ENCODE measurements at regions not wholly inside any gene's neighbourhood (a gene's known extent, or its start where the extent isn't known, plus 50 kb on each side); places are given as distances from the start of the nearest gene placed in this dataset.

- Histone ChIP-seq H3K4me1 (ENCODE audit: control insufficient read depth, low read depth, low read length) (no peaks in the 10 kb centered on the region), H3K56ac (ENCODE audit: low read length) (no peak overlapping the region), H3K79me1 (ENCODE audit: low read length) (no peaks in the 10 kb centered on the region), H3K79me2 (ENCODE audit: control insufficient read depth, insufficient read depth, low read length) (no peaks in the 10 kb centered on the region), H3K36me3 (ENCODE audit: control insufficient read depth, insufficient read depth, low read length) (no peaks in the 10 kb centered on the region), H3K23ac (ENCODE audit: low read length) (no peak overlapping the region), H3K27ac (ENCODE audit: low read depth, low read length) (no peak overlapping the region), H3K27me3 (ENCODE audit: insufficient read depth, low read length, poor library complexity) (no peaks in the 10 kb centered on the region), H3K4me3 (ENCODE audit: low read length) (no peak overlapping the region), H2AK5ac (ENCODE audit: low read length) (no peak overlapping the region), H3K9ac (ENCODE audit: low read length) (no peak overlapping the region), H4K5ac (ENCODE audit: low read length) (no peak overlapping the region), H2BK120ac (ENCODE audit: low read depth, low read length) (no peak overlapping the region), H2BK15ac (replicated peaks; ENCODE audit: low read depth) (no peak overlapping the region), H3K4me2 (ENCODE audit: low read length) (no peak overlapping the region), H3K4ac (ENCODE audit: low read depth, low read length) (no peak overlapping the region), H2BK5ac (ENCODE audit: low read length) (no peak overlapping the region), H4K8ac (ENCODE audit: low read depth, low read length) (no peak overlapping the region), H3K18ac (ENCODE audit: low read length) (no peak overlapping the region)
- WGBS (ENCODE audit: extremely low coverage, insufficient coverage, low lambda C conversion rate), result no CpG with 5 or more reads among the region's 26 CpGs
- DNase-seq, result no peak
Observed at GRCh38 chr2:3114406-3115185, 263.0 kb downstream of the EIPR1 start.

GRCh38 chr2:3113769-3114168 is 263.8 kb downstream of the EIPR1 start:
- no peak overlapping the region for H3K56ac ChIP-seq (ENCODE audit: low read length)
- no peak overlapping the region for H2BK120ac ChIP-seq (ENCODE audit: low read depth, low read length)
- no peaks in the 10 kb centered on the region for H3K4me1 ChIP-seq (ENCODE audit: control insufficient read depth, low read depth, low read length)
- H3K36me3 ChIP-seq (ENCODE audit: control insufficient read depth, insufficient read depth, low read length), result no peaks in the 10 kb centered on the region
- no CpG with 5 or more reads among the region's 6 CpGs for WGBS (ENCODE audit: extremely low coverage, insufficient coverage, low lambda C conversion rate)
- H3K9ac ChIP-seq (ENCODE audit: low read length), result no peak overlapping the region
- no peak overlapping the region for H3K27ac ChIP-seq (ENCODE audit: low read depth, low read length)
- H4K8ac ChIP-seq (ENCODE audit: low read depth, low read length), result no peak overlapping the region
- DNase-seq, result no peak
- no peak overlapping the region for H3K23ac ChIP-seq (ENCODE audit: low read length)
- H3K4ac ChIP-seq (ENCODE audit: low read depth, low read length), result no peak overlapping the region
- H3K4me2 ChIP-seq (ENCODE audit: low read length), result no peak overlapping the region
- H3K4me3 ChIP-seq (ENCODE audit: low read length), result no peak overlapping the region
- no peak overlapping the region for H2BK15ac ChIP-seq (replicated peaks; ENCODE audit: low read depth)
- no peaks in the 10 kb centered on the region for H3K27me3 ChIP-seq (ENCODE audit: insufficient read depth, low read length, poor library complexity)
- H2BK5ac ChIP-seq (ENCODE audit: low read length), result no peak overlapping the region
- H3K79me1 ChIP-seq (ENCODE audit: low read length), result no peaks in the 10 kb centered on the region
- no peak overlapping the region for H3K18ac ChIP-seq (ENCODE audit: low read length)
- no peaks in the 10 kb centered on the region for H3K79me2 ChIP-seq (ENCODE audit: control insufficient read depth, insufficient read depth, low read length)
- H4K5ac ChIP-seq (ENCODE audit: low read length), result no peak overlapping the region
- no peak overlapping the region for H2AK5ac ChIP-seq (ENCODE audit: low read length)

- Histone ChIP-seq H3K36me3 (ENCODE audit: control insufficient read depth, insufficient read depth, low read length) (no peaks in the 10 kb centered on the region), H3K4me2 (ENCODE audit: low read length) (no peak overlapping the region), H3K4me1 (ENCODE audit: control insufficient read depth, low read depth, low read length) (no peaks in the 10 kb centered on the region), H3K56ac (ENCODE audit: low read length) (no peak overlapping the region), H4K5ac (ENCODE audit: low read length) (no peak overlapping the region), H2BK120ac (ENCODE audit: low read depth, low read length) (no peak overlapping the region), H3K79me2 (ENCODE audit: control insufficient read depth, insufficient read depth, low read length) (no peaks in the 10 kb centered on the region), H3K23ac (ENCODE audit: low read length) (no peak overlapping the region), H2AK5ac (ENCODE audit: low read length) (no peak overlapping the region), H3K18ac (ENCODE audit: low read length) (no peak overlapping the region), H3K79me1 (ENCODE audit: low read length) (no peaks in the 10 kb centered on the region), H3K27me3 (ENCODE audit: insufficient read depth, low read length, poor library complexity) (no peaks in the 10 kb centered on the region), H3K27ac (ENCODE audit: low read depth, low read length) (no peak overlapping the region), H3K9ac (ENCODE audit: low read length) (no peak overlapping the region), H3K4ac (ENCODE audit: low read depth, low read length) (no peak overlapping the region), H4K8ac (ENCODE audit: low read depth, low read length) (no peak overlapping the region), H3K4me3 (ENCODE audit: low read length) (no peak overlapping the region), H2BK5ac (ENCODE audit: low read length) (no peak overlapping the region), H2BK15ac (replicated peaks; ENCODE audit: low read depth) (no peak overlapping the region)
- WGBS (ENCODE audit: extremely low coverage, insufficient coverage, low lambda C conversion rate), result no CpG with 5 or more reads among the region's 10 CpGs
- DNase-seq, result no peak
Observed at GRCh38 chr2:3113122-3113521, 264.5 kb downstream of the EIPR1 start.

GRCh38 chr2:3112553-3112952 is 265.1 kb downstream of the EIPR1 start:
- no peak overlapping the region for H2BK120ac ChIP-seq (ENCODE audit: low read depth, low read length)
- H2AK5ac ChIP-seq (ENCODE audit: low read length), result no peak overlapping the region
- no CpG with 5 or more reads among the region's 10 CpGs for WGBS (ENCODE audit: extremely low coverage, insufficient coverage, low lambda C conversion rate)
- H3K23ac ChIP-seq (ENCODE audit: low read length), result no peak overlapping the region
- H4K8ac ChIP-seq (ENCODE audit: low read depth, low read length), result no peak overlapping the region
- H3K4ac ChIP-seq (ENCODE audit: low read depth, low read length), result no peak overlapping the region
- H3K27me3 ChIP-seq (ENCODE audit: insufficient read depth, low read length, poor library complexity), result no peaks in the 10 kb centered on the region
- H3K18ac ChIP-seq (ENCODE audit: low read length), result no peak overlapping the region
- H3K79me1 ChIP-seq (ENCODE audit: low read length), result no peaks in the 10 kb centered on the region
- no peaks in the 10 kb centered on the region for H3K4me1 ChIP-seq (ENCODE audit: control insufficient read depth, low read depth, low read length)
- no peak overlapping the region for H4K5ac ChIP-seq (ENCODE audit: low read length)
- H3K27ac ChIP-seq (ENCODE audit: low read depth, low read length), result no peak overlapping the region
- no peak overlapping the region for H3K9ac ChIP-seq (ENCODE audit: low read length)
- no peak overlapping the region for H3K4me3 ChIP-seq (ENCODE audit: low read length)
- DNase-seq, result no peak
- no peak overlapping the region for H2BK15ac ChIP-seq (replicated peaks; ENCODE audit: low read depth)
- H3K4me2 ChIP-seq (ENCODE audit: low read length), result no peak overlapping the region
- no peak overlapping the region for H2BK5ac ChIP-seq (ENCODE audit: low read length)
- H3K36me3 ChIP-seq (ENCODE audit: control insufficient read depth, insufficient read depth, low read length), result no peaks in the 10 kb centered on the region
- H3K79me2 ChIP-seq (ENCODE audit: control insufficient read depth, insufficient read depth, low read length), result no peaks in the 10 kb centered on the region
- H3K56ac ChIP-seq (ENCODE audit: low read length), result no peak overlapping the region

- Histone ChIP-seq H3K27ac (ENCODE audit: low read depth, low read length) (no peak overlapping the region), H3K79me2 (ENCODE audit: control insufficient read depth, insufficient read depth, low read length) (no peaks in the 10 kb centered on the region), H4K8ac (ENCODE audit: low read depth, low read length) (no peak overlapping the region), H4K5ac (ENCODE audit: low read length) (no peak overlapping the region), H3K4me3 (ENCODE audit: low read length) (no peak overlapping the region), H2BK120ac (ENCODE audit: low read depth, low read length) (no peak overlapping the region), H3K18ac (ENCODE audit: low read length) (no peak overlapping the region), H3K79me1 (ENCODE audit: low read length) (no peaks in the 10 kb centered on the region), H2BK15ac (replicated peaks; ENCODE audit: low read depth) (no peak overlapping the region), H3K9ac (ENCODE audit: low read length) (no peak overlapping the region), H2BK5ac (ENCODE audit: low read length) (no peak overlapping the region), H3K56ac (ENCODE audit: low read length) (no peak overlapping the region), H3K4me2 (ENCODE audit: low read length) (no peak overlapping the region), H3K27me3 (ENCODE audit: insufficient read depth, low read length, poor library complexity) (no peaks in the 10 kb centered on the region), H3K36me3 (ENCODE audit: control insufficient read depth, insufficient read depth, low read length) (no peaks in the 10 kb centered on the region), H3K4me1 (ENCODE audit: control insufficient read depth, low read depth, low read length) (no peaks in the 10 kb centered on the region), H3K23ac (ENCODE audit: low read length) (no peak overlapping the region), H2AK5ac (ENCODE audit: low read length) (no peak overlapping the region), H3K4ac (ENCODE audit: low read depth, low read length) (no peak overlapping the region)
- no CpG with 5 or more reads among the region's 6 CpGs for WGBS (ENCODE audit: extremely low coverage, insufficient coverage, low lambda C conversion rate)
- no peak for DNase-seq
Observed at GRCh38 chr2:3112131-3112530, 265.5 kb downstream of the EIPR1 start.

All from mesendoderm (in vitro differentiated cells).